Neural cell (in vitro differentiated cells): ENCODE measurements at regions not wholly inside any gene's neighbourhood (a gene's known extent, or its start where the extent isn't known, plus 50 kb on each side); places are given as distances from the start of the nearest gene placed in this dataset.

ENCODE experiments used
- CTCF ChIP-seq: fragments of 450-650 bp; IDR thresholded peaks from 2 replicates; pipeline ENCODE4 v1.5.1; 2014; ENCODE audit warnings: antibody characterized with exemption, mild to moderate bottlenecking, moderate library complexity; ENCODE audit not compliant: poor library complexity, severe bottlenecking
- EZH2 ChIP-seq: fragments of 200-600, 300-800 bp; shearing (Covaris generic), sonication (generic); IDR thresholded peaks from 2 replicates; pipeline ENCODE4 v1.6.1; 2014; ENCODE audit warnings: antibody characterized with exemption, low read length, borderline replicate concordance, mild to moderate bottlenecking; ENCODE audit not compliant: insufficient read depth, poor library complexity, severe bottlenecking
- POLR2AphosphoS5 ChIP-seq: IDR thresholded peaks from 2 replicates; pipeline ENCODE4 v1.6.1; 2012
- RAD21 ChIP-seq: fragments of 450-650 bp; conservative IDR thresholded peaks from 2 replicates; pipeline ENCODE4 v1.6.1; 2014; ENCODE audit warnings: antibody characterized with exemption, mild to moderate bottlenecking, moderate library complexity
- TAF1 ChIP-seq: IDR thresholded peaks from 2 replicates; pipeline ENCODE4 v1.6.1; 2012; ENCODE audit warnings: low read depth

- TF ChIP-seq CTCF (no peak), POLR2AphosphoS5 (no peak), EZH2 (no peak), RAD21 (no peak), TAF1 (no peak)
Observed at GRCh38 chr2:126107883-126108282, 548.1 kb upstream of the GYPC start.
